ENCODE measurements at regions not wholly inside any gene's neighbourhood (a gene's known extent, or its start where the extent isn't known, plus 50 kb on each side); places are given as distances from the start of the nearest gene placed in this dataset.
A peak's percentile ranks its signal among the peaks of the same experiment; 100 is the strongest.

DNA sequence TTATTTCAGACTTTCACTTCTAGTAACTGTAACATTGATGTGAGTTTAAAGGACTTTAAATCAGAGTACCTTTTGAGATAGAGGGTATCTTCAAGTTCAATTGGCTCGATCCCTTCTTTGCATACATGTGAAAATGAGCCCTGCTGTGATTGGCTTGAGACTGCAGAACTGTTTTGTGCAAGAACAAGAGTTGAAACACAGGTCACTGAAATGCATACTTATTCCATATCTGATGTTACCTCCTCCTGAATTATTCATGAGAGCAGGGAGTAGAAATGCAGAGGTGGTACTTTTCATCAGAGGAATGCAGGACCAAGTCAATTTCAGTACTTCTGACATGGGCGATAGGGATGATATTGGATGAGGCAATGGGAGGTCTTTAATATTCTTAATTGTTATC, 459.5 kb downstream of the TLR4 start:
- DNase-seq (ENCODE audit: low read depth in 4 of 4, low spot score in 3 of 4) = no peak

GRCh38 chr9:118165451-118165850, 461.2 kb downstream of the TLR4 start:
- DNase-seq (ENCODE audit: low read depth in 4 of 4, low spot score in 3 of 4) = no peak

GRCh38 chr9:118170032-118170955, 466.1 kb downstream of the TLR4 start:
- peak in 3 of 4 donors; percentile 6 to 44 (median 14) for DNase-seq (ENCODE audit: low read depth in 4 of 4, low spot score in 3 of 4)

- no peak for DNase-seq (ENCODE audit: low read depth in 4 of 4, low spot score in 3 of 4)
Measured at GRCh38 chr9:118177241-118177640, 473.0 kb downstream of the TLR4 start.

DNA sequence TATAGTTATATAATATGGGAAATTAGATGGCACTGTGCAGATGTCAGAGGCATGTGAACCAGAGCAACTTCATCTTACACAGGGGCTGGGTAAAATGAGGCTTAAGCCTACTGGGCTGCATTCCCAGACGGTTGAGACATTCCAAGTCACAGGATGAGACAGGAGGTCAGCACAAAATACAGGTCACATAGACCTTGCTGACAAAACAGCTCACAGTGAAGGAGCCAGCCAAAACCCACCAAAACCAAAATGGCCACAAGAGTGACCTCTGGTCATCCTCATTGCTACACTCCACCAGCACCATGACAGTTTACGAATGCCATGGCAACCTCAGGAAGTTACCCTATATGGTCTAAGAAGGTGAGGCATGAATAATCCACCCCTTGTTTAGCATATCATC, 479.4 kb downstream of the TLR4 start:
- no peak for DNase-seq (ENCODE audit: low read depth in 4 of 4, low spot score in 3 of 4)

GRCh38 chr9:118187408-118187807, 483.2 kb downstream of the TLR4 start:
- no peak for DNase-seq (ENCODE audit: low read depth in 4 of 4, low spot score in 3 of 4)

DNA sequence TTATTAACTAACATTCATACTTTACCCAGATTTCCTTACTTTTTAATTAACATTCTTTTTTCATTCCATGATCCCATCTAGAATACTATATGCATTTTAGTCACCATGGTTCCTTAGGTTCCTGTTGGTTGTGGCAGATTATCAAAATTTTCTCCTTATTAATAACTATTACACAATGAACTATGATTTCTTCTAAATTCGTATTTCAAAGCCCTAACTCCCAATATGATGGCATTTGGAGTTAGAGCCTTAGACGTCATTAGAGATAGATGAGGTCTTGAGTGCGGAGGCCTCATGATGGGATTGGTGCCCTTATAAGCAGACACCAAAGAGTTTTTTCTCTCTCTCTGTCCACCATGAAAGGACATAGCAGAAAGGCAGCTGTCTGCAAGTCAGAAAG, 485.4 kb downstream of the TLR4 start:
- DNase-seq (ENCODE audit: low read depth in 4 of 4, low spot score in 3 of 4) = no peak

DNA sequence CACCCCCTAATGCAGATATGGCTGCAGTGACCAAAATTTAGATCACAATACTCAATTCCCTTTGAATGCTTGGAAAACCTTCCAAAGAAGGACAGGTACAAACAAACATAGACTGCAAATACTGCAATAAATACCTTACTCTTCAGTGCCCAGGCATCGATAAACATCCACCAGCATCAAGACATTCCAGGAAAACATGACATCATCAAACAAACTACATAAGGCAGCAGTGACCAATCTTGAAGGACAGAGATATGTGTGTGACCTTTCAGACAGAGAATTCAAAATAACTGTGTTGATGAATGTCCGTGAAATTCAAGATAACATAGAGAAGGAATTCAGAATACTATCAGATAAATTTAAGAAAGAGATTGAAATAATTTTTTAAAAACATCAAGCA, 488.6 kb downstream of the TLR4 start:
- no peak for DNase-seq (ENCODE audit: low read depth in 4 of 4, low spot score in 3 of 4)

GRCh38 chr9:118209343-118209742, 505.1 kb downstream of the TLR4 start:
- DNase-seq (ENCODE audit: low read depth in 4 of 4, low spot score in 3 of 4) = no peak

DNA sequence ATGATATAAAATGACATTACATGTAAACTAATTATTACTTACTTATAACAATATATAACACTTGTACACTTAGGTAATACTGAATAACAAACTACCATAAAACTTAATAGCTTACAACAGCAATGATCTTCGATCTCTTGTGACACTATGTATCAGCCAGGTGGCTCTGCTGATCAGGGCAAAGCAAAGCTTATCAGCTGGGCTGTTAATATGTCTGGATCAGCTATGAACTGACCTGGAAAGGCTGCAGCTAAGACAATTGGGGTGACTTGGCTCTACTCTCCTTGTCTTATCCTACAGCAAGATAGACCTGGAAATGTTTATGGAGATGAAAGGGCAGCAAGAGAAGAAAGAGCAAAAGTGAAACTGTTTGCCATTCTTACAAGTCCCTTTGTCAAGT, 511.3 kb downstream of the TLR4 start:
- no peak for DNase-seq (ENCODE audit: low read depth in 4 of 4, low spot score in 3 of 4)

- DNase-seq (ENCODE audit: low read depth in 4 of 4, low spot score in 3 of 4) = peak in 2 of 4 donors; percentile 6 to 9
Measured at GRCh38 chr9:118222375-118222774, 518.2 kb downstream of the TLR4 start.

DNA sequence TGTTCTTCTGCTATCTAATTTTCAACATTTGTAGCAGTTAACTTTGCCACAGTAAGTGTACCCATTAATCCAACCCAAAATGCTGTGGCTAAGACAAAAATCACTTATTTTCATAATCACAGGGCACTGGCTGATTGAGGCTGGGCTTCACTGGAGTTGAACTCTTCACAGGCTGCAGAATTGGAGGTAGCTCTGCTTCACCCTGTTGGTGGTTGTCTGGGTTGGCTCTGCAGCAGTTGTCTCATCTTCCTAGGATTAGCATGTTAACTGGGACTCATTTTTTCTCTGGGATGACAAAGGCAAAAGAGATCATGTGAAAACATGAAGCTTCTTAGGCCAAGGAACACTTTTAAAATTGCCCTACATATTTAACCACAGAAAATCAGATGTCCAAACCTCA, 518.9 kb downstream of the TLR4 start:
- no peak for DNase-seq (ENCODE audit: low read depth in 4 of 4, low spot score in 3 of 4)

GRCh38 chr9:118230329-118230728, 526.1 kb downstream of the TLR4 start:
- DNase-seq (ENCODE audit: low read depth in 4 of 4, low spot score in 3 of 4) = no peak

DNA sequence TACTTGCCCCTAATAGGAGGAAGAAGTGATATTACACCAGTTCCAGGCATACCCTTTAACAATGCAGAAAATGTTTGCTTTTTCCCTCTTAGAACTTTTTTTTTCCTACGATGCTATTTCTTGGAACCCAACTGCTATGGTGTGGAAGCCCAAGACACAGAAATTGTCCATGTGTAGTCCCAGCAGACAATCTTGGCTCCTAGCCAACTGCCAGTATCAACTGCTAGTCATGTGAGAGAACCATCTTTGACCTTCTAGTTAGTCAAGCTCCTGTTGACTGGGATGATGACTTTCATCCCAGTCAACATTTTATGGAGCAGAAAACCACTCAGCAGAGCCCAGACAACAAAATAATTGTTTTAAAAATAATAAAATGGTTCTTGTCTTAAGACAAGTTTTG, 532.4 kb downstream of the TLR4 start:
- DNase-seq (ENCODE audit: low read depth in 4 of 4, low spot score in 3 of 4) = no peak

DNA sequence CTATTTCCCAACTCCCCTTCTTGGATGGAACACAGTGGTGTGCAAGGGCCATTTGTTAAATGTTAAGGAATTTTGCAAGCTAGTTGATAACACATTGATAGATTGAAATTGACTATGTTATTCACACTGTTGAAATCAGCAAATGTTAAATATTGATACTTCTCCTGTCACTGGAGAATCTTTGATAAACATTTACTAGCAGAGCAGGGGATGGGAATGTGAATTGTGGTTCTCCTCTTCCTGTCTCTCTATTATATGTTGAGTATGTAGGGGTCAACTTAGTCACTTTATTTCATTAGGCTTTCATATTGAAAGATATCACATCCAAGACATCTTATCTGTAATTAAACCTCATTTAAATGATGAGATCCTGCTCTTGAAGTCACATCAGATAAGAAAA, 533.9 kb downstream of the TLR4 start:
- no peak for DNase-seq (ENCODE audit: low read depth in 4 of 4, low spot score in 3 of 4)

DNA sequence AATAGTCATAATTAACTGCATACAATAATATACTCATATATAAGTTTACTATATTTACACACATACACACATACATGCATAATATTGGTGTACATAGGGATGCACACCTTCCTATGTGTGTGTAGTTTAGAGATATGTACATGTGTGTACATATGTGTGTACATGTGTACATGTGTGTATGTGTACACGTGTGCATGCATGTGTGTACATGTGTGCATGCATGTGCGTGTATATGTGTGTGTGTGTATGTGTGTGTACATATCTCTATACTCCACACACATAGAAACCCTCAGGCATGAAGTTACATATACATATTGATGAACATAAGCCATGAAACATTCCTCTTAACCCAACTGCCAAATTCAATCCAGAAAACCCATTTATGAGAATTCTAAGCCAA, 547.8 kb downstream of the TLR4 start:
- DNase-seq (ENCODE audit: low read depth in 4 of 4, low spot score in 3 of 4) = no peak

DNA sequence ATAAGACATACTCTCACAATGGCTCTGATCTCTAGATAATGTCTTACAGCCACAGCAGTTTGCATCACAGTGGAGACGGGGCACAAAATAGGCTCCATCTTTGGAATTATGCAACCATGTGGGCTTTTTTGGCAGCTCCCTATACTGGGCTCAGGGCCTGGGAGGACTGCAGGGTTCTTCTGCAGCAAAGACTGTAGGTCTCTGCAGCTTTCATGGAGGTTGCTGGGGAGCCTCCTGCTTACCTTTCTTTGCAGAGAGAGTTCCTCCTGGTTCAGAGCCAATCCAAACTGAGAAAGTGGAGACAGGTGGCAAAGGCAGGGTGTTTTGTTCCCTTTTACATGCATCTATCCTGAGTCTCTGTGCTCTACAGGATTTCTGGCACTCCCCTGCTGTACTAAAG, 558.0 kb downstream of the TLR4 start:
- DNase-seq (ENCODE audit: low read depth in 4 of 4, low spot score in 3 of 4) = no peak

DNA sequence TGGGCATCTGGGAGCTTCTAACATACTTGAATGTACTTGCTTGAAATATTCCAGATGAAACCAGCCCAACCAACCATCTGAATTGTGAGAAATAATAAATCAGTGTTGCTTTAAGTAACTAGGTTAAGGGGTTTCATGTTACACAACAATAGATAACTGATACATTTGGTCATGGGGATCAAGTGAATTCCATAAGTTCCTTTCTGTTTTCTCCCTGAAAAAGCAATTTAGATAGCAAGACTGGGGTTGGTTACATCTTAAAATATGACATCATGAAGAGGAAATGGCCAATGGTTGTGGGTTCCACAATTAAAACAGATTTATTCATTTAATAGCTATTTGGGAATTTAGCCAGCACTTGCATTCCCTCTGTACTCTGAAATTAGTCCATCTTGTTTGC, 559.7 kb downstream of the TLR4 start:
- no peak for DNase-seq (ENCODE audit: low read depth in 4 of 4, low spot score in 3 of 4)

DNA sequence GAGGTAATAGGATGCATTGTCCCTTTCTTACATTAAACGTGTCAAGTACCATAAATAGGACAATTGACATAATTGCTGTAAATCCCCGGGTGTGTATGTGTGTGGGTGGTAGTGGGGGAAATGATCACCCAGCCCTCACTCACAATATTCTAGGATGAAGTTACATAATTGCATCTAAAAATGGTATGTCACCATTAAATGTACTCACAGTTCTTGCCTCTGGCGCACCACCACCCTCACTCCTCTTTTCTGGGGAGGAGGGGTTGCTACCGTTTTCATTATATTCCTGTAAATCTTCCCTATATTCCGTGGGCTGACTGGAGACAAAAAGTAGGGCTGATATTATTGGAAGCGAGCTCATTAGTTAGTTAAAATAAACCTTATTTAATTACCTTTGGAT, 563.8 kb downstream of the TLR4 start:
- no peak for DNase-seq (ENCODE audit: low read depth in 4 of 4, low spot score in 3 of 4)

- no peak for DNase-seq (ENCODE audit: low read depth in 4 of 4, low spot score in 3 of 4)
Measured at GRCh38 chr9:118269623-118270022, 565.4 kb downstream of the TLR4 start.

GRCh38 chr9:118271331-118271730, 567.1 kb downstream of the TLR4 start:
- DNase-seq (ENCODE audit: low read depth in 4 of 4, low spot score in 3 of 4) = no peak

- DNase-seq (ENCODE audit: low read depth in 4 of 4, low spot score in 3 of 4) = no peak
Measured at GRCh38 chr9:118271936-118272335, 567.7 kb downstream of the TLR4 start.

GRCh38 chr9:118273048-118273447, 568.8 kb downstream of the TLR4 start:
- no peak for DNase-seq (ENCODE audit: low read depth in 4 of 4, low spot score in 3 of 4)
